GM12878 (cell line): ENCODE measurements at regions not wholly inside any gene's neighbourhood (a gene's known extent, or its start where the extent isn't known, plus 50 kb on each side); places are given as distances from the start of the nearest gene placed in this dataset.

ENCODE experiments used
- ATAC-seq: fragments of 200-7000 bp; cut with Tn5 transposase; 3 replicates; pipeline ENCODE4 v1.9.1; 2020; ENCODE audit warnings: mild to moderate bottlenecking, moderate library complexity
- BruUV-seq: library from RNA; stranded (reverse); fragments of 400-500 nt; replicated peaks from 2 replicates; lab custom pipeline; 2021; lab: Mats Ljungman, UMichigan
- CTCF ChIA-PET: fragments of 300-600 bp; sonication (Branson Sonifier 250); formaldehyde crosslinking; extraction: SDS; loops from one replicate; lab custom pipeline; 2021; ENCODE audit warnings: inconsistent platforms; lab: Yijun Ruan, JAX
- POLR2A ChIA-PET: fragments of 350-600 bp; formaldehyde crosslinking; extraction: SDS; loops from one replicate; lab custom pipeline; 2021; ENCODE audit warnings: inconsistent platforms; lab: Charles Lee
- RAD21 ChIA-PET: fragments of 300-600 bp; sonication (Branson Sonifier 250); formaldehyde crosslinking; loops from one replicate; lab custom pipeline; 2023; ENCODE audit warnings: antibody characterized with exemption; ENCODE audit not compliant: unreplicated experiment; lab: Charles Lee
- SMC1A ChIA-PET: fragments of 300-600 bp; sonication (Branson Sonifier 250); formaldehyde crosslinking; loops from one replicate; lab custom pipeline; 2023; ENCODE audit not compliant: unreplicated experiment, uncharacterized antibody; lab: Charles Lee
- DNase-seq: peaks from one replicate; pipeline ENCODE4 v3.0.0-alpha.2; 2011; ENCODE audit warnings: low read depth, low spot score
- FAIRE-seq: peaks from 3 replicates; lab custom pipeline; 2011; peaks lifted over from hg19 to GRCh38; lab: Jason Lieb, UNC
- H2AFZ ChIP-seq: 2 replicates; pipeline ENCODE4 v1.6.0; 2011; ENCODE audit warnings: low read depth, low read length, control low read depth; ENCODE audit not compliant: control insufficient read depth
- H3K27ac ChIP-seq: 2 replicates; pipeline ENCODE4 v1.5.1; 2011; ENCODE audit warnings: control low read depth; ENCODE audit not compliant: control insufficient read depth, insufficient read depth
- H3K27me3 ChIP-seq, 2 experiments: replicated peaks in 1 of 2; 2 replicates each; pipeline versions ENCODE4 v1.6.0 to v1.6.1; 2011; ENCODE audit warnings: low read length in 1 of 2; ENCODE audit not compliant: control insufficient read depth in 2 of 2, insufficient read depth in 2 of 2
- H3K36me3 ChIP-seq, 2 experiments: 2 replicates each; pipeline ENCODE4 v1.5.1; 2011; ENCODE audit warnings: low read length in 1 of 2; ENCODE audit not compliant: control insufficient read depth in 2 of 2, insufficient read depth in 2 of 2
- H3K4me1 ChIP-seq: 2 replicates; pipeline ENCODE4 v1.6.1; 2011; ENCODE audit warnings: mild to moderate bottlenecking, low read length, moderate library complexity, mixed read lengths; ENCODE audit not compliant: control insufficient read depth, insufficient read depth
- H3K4me2 ChIP-seq: 2 replicates; pipeline ENCODE4 v1.6.0; 2011; ENCODE audit warnings: control low read depth; ENCODE audit not compliant: control insufficient read depth, insufficient read depth
- H3K4me3 ChIP-seq: fragments of 200-600 bp; sonication (generic); 2 replicates; pipeline ENCODE4 v1.5.1; 2016
- H3K79me2 ChIP-seq: 2 replicates; pipeline ENCODE4 v1.6.0; 2011; ENCODE audit warnings: low read length; ENCODE audit not compliant: control insufficient read depth, insufficient read depth
- H3K9ac ChIP-seq: 2 replicates; pipeline ENCODE4 v1.8.0; 2011; ENCODE audit warnings: low read length, control low read depth, mixed read lengths; ENCODE audit not compliant: control insufficient read depth, insufficient read depth
- H3K9me3 ChIP-seq: replicated peaks from 3 replicates; pipeline ENCODE4 v1.5.1; 2011; ENCODE audit warnings: mild to moderate bottlenecking, low read length; ENCODE audit not compliant: control insufficient read depth, insufficient read depth
- H4K20me1 ChIP-seq: 2 replicates; pipeline ENCODE4 v1.6.0; 2011; ENCODE audit not compliant: control insufficient read depth, insufficient read depth
- HCFC1 ChIP-seq: fragments of 150-350 bp; IDR thresholded peaks from 2 replicates; pipeline ENCODE4 v1.6.1; 2014; ENCODE audit warnings: low read length
- PML ChIP-seq: IDR thresholded peaks from 2 replicates; pipeline ENCODE4 v1.6.1; 2012; ENCODE audit warnings: low read length, inconsistent platforms
- SREBF2 ChIP-seq: IDR thresholded peaks from 2 replicates; pipeline ENCODE4 v1.6.1; 2012; ENCODE audit warnings: mild to moderate bottlenecking, low read length
- TCF12 ChIP-seq: IDR thresholded peaks from 2 replicates; pipeline ENCODE4 v1.6.1; 2011; ENCODE audit warnings: low read depth, mild to moderate bottlenecking, low read length
- TCF7 ChIP-seq: IDR thresholded peaks from 2 replicates; pipeline ENCODE4 v1.6.1; 2014; ENCODE audit warnings: antibody characterized with exemption, borderline replicate concordance
- WGBS: methylation state at CpG from one replicate; pipeline ENCODE4 v1.1.6; 2016; ENCODE audit warnings: low lambda C conversion rate; ENCODE audit not compliant: insufficient replicate concordance, insufficient coverage; ENCODE audit errors: missing lambda C conversion rate; 5-methylcytosine and 5-hydroxymethylcytosine counted together
- in situ Hi-C: fragments of 300-500 bp; cut with MboI; formaldehyde crosslinking; loops from 9 replicates; pipeline ENCODE4 v1.14.3; 2018; ENCODE audit warnings: mixed read lengths
- intact Hi-C: fragments of 100-400 bp; cut with micrococcal nuclease; formaldehyde crosslinking; loops from one replicate; pipeline ENCODE4 v1.14.2; 2022; ENCODE audit not compliant: unreplicated experiment
- TF ChIP-seq, protein P1 (sequence below): fragments of 450-650 bp; IDR thresholded peaks from 2 replicates; pipeline ENCODE4 v1.6.1; 2017; ENCODE audit warnings: low read depth, mild to moderate bottlenecking, moderate library complexity
- TF ChIP-seq, protein P2 (sequence below): fragments of 450-650 bp; IDR thresholded peaks from 2 replicates; pipeline ENCODE4 v1.6.1; 2017; ENCODE audit warnings: borderline replicate concordance

DNA sequence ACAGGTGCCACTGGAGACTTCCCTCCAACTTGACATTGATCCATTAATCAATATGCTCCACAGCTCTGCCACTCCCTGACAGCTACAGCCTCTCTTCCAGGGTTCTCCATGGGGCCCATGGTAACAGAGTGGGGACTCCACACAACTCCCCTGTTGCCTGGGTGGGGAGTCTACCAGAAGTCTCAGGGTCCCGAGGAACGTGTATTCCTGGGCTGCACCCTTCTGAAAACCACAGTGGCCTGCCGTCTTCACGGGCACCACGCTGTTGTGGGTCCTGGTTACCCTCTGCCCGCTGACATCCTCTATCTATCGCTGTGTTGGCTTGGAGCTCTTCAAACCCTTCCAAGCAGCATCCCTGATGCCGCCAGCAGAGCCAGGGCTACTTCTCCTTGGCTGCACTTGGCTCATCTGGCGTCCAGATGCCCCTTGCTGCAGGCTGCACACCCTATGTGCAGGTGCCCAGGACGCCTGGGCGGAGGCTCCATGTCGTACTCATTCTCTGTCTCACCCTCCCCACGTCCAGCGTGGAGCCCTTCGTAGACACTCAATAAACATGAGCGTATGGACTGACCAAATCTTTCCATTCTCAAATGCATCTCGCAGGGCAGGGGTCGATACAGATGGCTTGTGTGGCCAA is 1341.8 kb downstream of the TBC1D22A start:
- Histone ChIP-seq H3K79me2 (no peaks in the 10 kb centered on the region), H2AFZ (no peak overlapping the region), H3K27me3 (no peaks in the 10 kb centered on the region), H3K4me2 (no peak overlapping the region), H3K36me3 (no peaks in the 10 kb centered on the region), H3K9me3 (peaks cover 8% of the 10 kb centered on the region), H4K20me1 (no peaks in the 10 kb centered on the region), H3K4me3 (no peak overlapping the region), H3K27ac (no peak overlapping the region), H3K9ac (no peak overlapping the region), H3K4me1 (peaks cover 13% of the 10 kb centered on the region)
- DNase-seq = no peak
- ChIA-PET RAD21 (no interaction called here), SMC1A (no interaction called here), POLR2A (no interaction called here), CTCF (no interaction called here)
- no peak for ATAC-seq
- BruUV-seq = no TSS peak
- TF ChIP-seq, protein P1, sequence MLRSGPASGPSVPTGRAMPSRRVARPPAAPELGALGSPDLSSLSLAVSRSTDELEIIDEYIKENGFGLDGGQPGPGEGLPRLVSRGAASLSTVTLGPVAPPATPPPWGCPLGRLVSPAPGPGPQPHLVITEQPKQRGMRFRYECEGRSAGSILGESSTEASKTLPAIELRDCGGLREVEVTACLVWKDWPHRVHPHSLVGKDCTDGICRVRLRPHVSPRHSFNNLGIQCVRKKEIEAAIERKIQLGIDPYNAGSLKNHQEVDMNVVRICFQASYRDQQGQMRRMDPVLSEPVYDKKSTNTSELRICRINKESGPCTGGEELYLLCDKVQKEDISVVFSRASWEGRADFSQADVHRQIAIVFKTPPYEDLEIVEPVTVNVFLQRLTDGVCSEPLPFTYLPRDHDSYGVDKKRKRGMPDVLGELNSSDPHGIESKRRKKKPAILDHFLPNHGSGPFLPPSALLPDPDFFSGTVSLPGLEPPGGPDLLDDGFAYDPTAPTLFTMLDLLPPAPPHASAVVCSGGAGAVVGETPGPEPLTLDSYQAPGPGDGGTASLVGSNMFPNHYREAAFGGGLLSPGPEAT = no peak
- no peak for TF ChIP-seq TCF7
- TF ChIP-seq PML = no peak
- TF ChIP-seq, protein P2, sequence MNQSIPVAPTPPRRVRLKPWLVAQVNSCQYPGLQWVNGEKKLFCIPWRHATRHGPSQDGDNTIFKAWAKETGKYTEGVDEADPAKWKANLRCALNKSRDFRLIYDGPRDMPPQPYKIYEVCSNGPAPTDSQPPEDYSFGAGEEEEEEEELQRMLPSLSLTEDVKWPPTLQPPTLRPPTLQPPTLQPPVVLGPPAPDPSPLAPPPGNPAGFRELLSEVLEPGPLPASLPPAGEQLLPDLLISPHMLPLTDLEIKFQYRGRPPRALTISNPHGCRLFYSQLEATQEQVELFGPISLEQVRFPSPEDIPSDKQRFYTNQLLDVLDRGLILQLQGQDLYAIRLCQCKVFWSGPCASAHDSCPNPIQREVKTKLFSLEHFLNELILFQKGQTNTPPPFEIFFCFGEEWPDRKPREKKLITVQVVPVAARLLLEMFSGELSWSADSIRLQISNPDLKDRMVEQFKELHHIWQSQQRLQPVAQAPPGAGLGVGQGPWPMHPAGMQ = no peak
- TF ChIP-seq TCF12 = no peak
- no peak for TF ChIP-seq HCFC1
- TF ChIP-seq SREBF2 = no peak
- FAIRE-seq = no peak
- intact Hi-C loops = no loop called here
- in situ Hi-C loops = no loop called here
- 81% methylated on average over 18 of the region's 18 CpGs for WGBS
